GM19239 (cell line): ENCODE measurements at regions not wholly inside any gene's neighbourhood (a gene's known extent, or its start where the extent isn't known, plus 50 kb on each side); places are given as distances from the start of the nearest gene placed in this dataset.
"Not testable (repeated sequence)": the region's sequence is repeated elsewhere in the genome, so short reads cannot be mapped to it uniquely, and the experiment has no call there.

Experiments
- DNase-seq: peaks from one replicate; pipeline ENCODE4 v3.0.0; 2011; ENCODE audit warnings: low spot score; ENCODE audit not compliant: insufficient read length
- FAIRE-seq: peaks from 2 replicates; lab custom pipeline; 2011; peaks lifted over from hg19 to GRCh38; lab: Jason Lieb, UNC

GRCh38 chr11:42975180-42975529 is 336.6 kb upstream of the API5 start:
- DNase-seq = no peak
- FAIRE-seq = no peak

- no peak for FAIRE-seq
- no peak for DNase-seq
Observed at GRCh38 chr11:42976636-42977217, 335.1 kb upstream of the API5 start.

- FAIRE-seq = no peak
- no peak for DNase-seq
Observed at GRCh38 chr11:42992594-42992993, 319.2 kb upstream of the API5 start.

- no peak for FAIRE-seq
- no peak for DNase-seq
Observed at GRCh38 chr11:42996421-42997307, 315.1 kb upstream of the API5 start.

GRCh38 chr11:43004879-43005278 is 306.9 kb upstream of the API5 start:
- not testable (repeated sequence) for DNase-seq, FAIRE-seq

GRCh38 chr11:43010042-43010441 is 301.8 kb upstream of the API5 start:
- no peak for DNase-seq

GRCh38 chr11:43012606-43013005 is 299.2 kb upstream of the API5 start:
- no peak for FAIRE-seq

More at GRCh38 chr11:43010042-43010441, 301.8 kb upstream of the API5 start:
- no peak for FAIRE-seq

GRCh38 chr11:43021466-43021865 is 290.3 kb upstream of the API5 start:
- FAIRE-seq (no peak), DNase-seq (no peak)

More at GRCh38 chr11:43012606-43013005, 299.2 kb upstream of the API5 start:
- no peak for DNase-seq

- DNase-seq = no peak
- FAIRE-seq = no peak
Observed at GRCh38 chr11:43034341-43034740, 277.5 kb upstream of the API5 start.

GRCh38 chr11:43035086-43035485 is 276.7 kb upstream of the API5 start:
- DNase-seq (no peak), FAIRE-seq (no peak)

- no peak for FAIRE-seq
- no peak for DNase-seq
Observed at GRCh38 chr11:43053638-43054412, 258.0 kb upstream of the API5 start.

- FAIRE-seq (no peak), DNase-seq (no peak)
Observed at GRCh38 chr11:43067681-43068080, 244.1 kb upstream of the API5 start.

GRCh38 chr11:43071338-43071737 is 240.5 kb upstream of the API5 start:
- no peak for DNase-seq

GRCh38 chr11:43072096-43072495 is 239.7 kb upstream of the API5 start:
- DNase-seq = no peak
- FAIRE-seq = no peak

More at GRCh38 chr11:43071338-43071737, 240.5 kb upstream of the API5 start:
- FAIRE-seq = no peak

- no peak for DNase-seq
- no peak for FAIRE-seq
Observed at GRCh38 chr11:43072911-43073310, 238.9 kb upstream of the API5 start.

- no peak for DNase-seq
- FAIRE-seq = no peak
Observed at GRCh38 chr11:43074810-43075209, 237.0 kb upstream of the API5 start.

- no peak for DNase-seq
Observed at GRCh38 chr11:43101113-43101512, 210.7 kb upstream of the API5 start.

GRCh38 chr11:43116071-43116470 is 195.7 kb upstream of the API5 start:
- FAIRE-seq (no peak), DNase-seq (no peak)

More at GRCh38 chr11:43101113-43101512, 210.7 kb upstream of the API5 start:
- FAIRE-seq = no peak

GRCh38 chr11:43119275-43119970 is 192.4 kb upstream of the API5 start:
- FAIRE-seq = no peak
- no peak for DNase-seq

- no peak for FAIRE-seq
- no peak for DNase-seq
Observed at GRCh38 chr11:43122546-43122945, 189.2 kb upstream of the API5 start.
